HEK293 (cell line): ENCODE measurements at regions not wholly inside any gene's neighbourhood (a gene's known extent, or its start where the extent isn't known, plus 50 kb on each side); places are given as distances from the start of the nearest gene placed in this dataset.

Source experiments
- CTCF ChIA-PET: fragments of 350-600 bp; formaldehyde crosslinking; extraction: SDS; loops from one replicate; lab custom pipeline; 2021; ENCODE audit warnings: antibody characterized with exemption; lab: Yijun Ruan, JAX
- POLR2A ChIA-PET: fragments of 300-600 bp; formaldehyde crosslinking; extraction: SDS; loops from one replicate; lab custom pipeline; 2020; ENCODE audit warnings: antibody characterized with exemption, inconsistent platforms; lab: Yijun Ruan, JAX
- H3K27ac ChIP-seq: fragments of 200-500 bp; sonication (Bioruptor generic); 2 replicates; pipeline ENCODE4 v1.5.1; 2014; ENCODE audit warnings: low read depth, low read length, control low read depth, inconsistent platforms; ENCODE audit errors: extremely low read depth
- H3K36me3 ChIP-seq, 2 experiments: fragments of 200-500 bp in 1 of 2; sonication (Bioruptor generic) in 1 of 2; 1 replicate in 1 of 2; 2 replicates in 1 of 2; pipeline ENCODE4 v1.5.1; 2014 to 2017; ENCODE audit warnings: inconsistent platforms in 2 of 2, low read length in 2 of 2; ENCODE audit not compliant: control insufficient read depth in 2 of 2, insufficient read depth in 1 of 2
- H3K4me1 ChIP-seq: fragments of 200-500 bp; sonication (Bioruptor generic); 2 replicates; pipeline ENCODE4 v1.5.1; 2014; ENCODE audit warnings: mild to moderate bottlenecking, low read length, inconsistent platforms; ENCODE audit not compliant: control insufficient read depth, insufficient read depth
- H3K4me3 ChIP-seq: 2 replicates; pipeline ENCODE4 v1.5.1; 2011; ENCODE audit warnings: low read depth, mild to moderate bottlenecking, control low read depth, low read length, moderate library complexity
- H3K9me3 ChIP-seq: fragments of 200-500 bp; sonication (Bioruptor generic); 2 replicates; pipeline ENCODE4 v1.5.1; 2014; ENCODE audit warnings: low read depth, low read length, inconsistent platforms; ENCODE audit not compliant: control insufficient read depth, insufficient read depth
- PRDM4 ChIP-seq: fragments of 450-650 bp; formaldehyde crosslinking; IDR thresholded peaks from 2 replicates; pipeline ENCODE4 v1.5.1; 2017; ENCODE audit warnings: missing biosample characterization, missing genetic modification characterization
- TRIM28 ChIP-seq: IDR thresholded peaks from 2 replicates; pipeline ENCODE4 v1.6.1; 2011; ENCODE audit warnings: low read length, control low read depth, borderline replicate concordance
- ZBTB1 ChIP-seq: fragments of 450-650 bp; formaldehyde crosslinking; IDR thresholded peaks from 2 replicates; pipeline ENCODE4 v1.5.1; 2016; ENCODE audit warnings: missing biosample characterization, missing genetic modification characterization
- ZBTB17 ChIP-seq: fragments of 450-650 bp; formaldehyde crosslinking; IDR thresholded peaks from 2 replicates; pipeline ENCODE4 v1.5.1; 2016; ENCODE audit warnings: missing biosample characterization, missing genetic modification characterization
- ZBTB44 ChIP-seq: fragments of 450-650 bp; IDR thresholded peaks from 2 replicates; pipeline ENCODE4 v1.5.1; 2018; ENCODE audit warnings: missing biosample characterization, mild to moderate bottlenecking, missing genetic modification characterization
- ZNF121 ChIP-seq: fragments of 450-650 bp; formaldehyde crosslinking; IDR thresholded peaks from 2 replicates; pipeline ENCODE4 v1.5.1; 2016; ENCODE audit warnings: missing biosample characterization, missing genetic modification characterization
- ZNF23 ChIP-seq: fragments of 450-650 bp; formaldehyde crosslinking; IDR thresholded peaks from 2 replicates; pipeline ENCODE4 v1.5.1; 2016; ENCODE audit warnings: missing biosample characterization, missing genetic modification characterization, borderline replicate concordance
- ZNF239 ChIP-seq: fragments of 450-650 bp; formaldehyde crosslinking; IDR thresholded peaks from 2 replicates; pipeline ENCODE4 v1.5.1; 2016; ENCODE audit warnings: missing biosample characterization, missing genetic modification characterization
- ZNF248 ChIP-seq: fragments of 450-650 bp; formaldehyde crosslinking; IDR thresholded peaks from 2 replicates; pipeline ENCODE4 v1.5.1; 2017; ENCODE audit warnings: missing biosample characterization, missing genetic modification characterization
- ZNF292 ChIP-seq: fragments of 450-650 bp; formaldehyde crosslinking; IDR thresholded peaks from 2 replicates; pipeline ENCODE4 v1.5.1; 2016; ENCODE audit warnings: low read depth, missing biosample characterization, missing genetic modification characterization, borderline replicate concordance
- ZNF366 ChIP-seq: fragments of 450-650 bp; formaldehyde crosslinking; conservative IDR thresholded peaks from 2 replicates; pipeline ENCODE4 v1.5.1; 2016; ENCODE audit warnings: missing biosample characterization, missing genetic modification characterization
- ZNF433 ChIP-seq: fragments of 450-650 bp; formaldehyde crosslinking; IDR thresholded peaks from 2 replicates; pipeline ENCODE4 v1.5.1; 2016; ENCODE audit warnings: missing biosample characterization, missing genetic modification characterization, low read depth
- ZNF449 ChIP-seq: fragments of 450-650 bp; formaldehyde crosslinking; IDR thresholded peaks from 2 replicates; pipeline ENCODE4 v1.5.1; 2017; ENCODE audit warnings: missing biosample characterization, mild to moderate bottlenecking, missing genetic modification characterization, moderate library complexity
- ZNF580 ChIP-seq: fragments of 450-650 bp; formaldehyde crosslinking; IDR thresholded peaks from 2 replicates; pipeline ENCODE4 v1.5.1; 2016; ENCODE audit warnings: missing biosample characterization, missing genetic modification characterization
- ZNF600 ChIP-seq: fragments of 450-650 bp; formaldehyde crosslinking; IDR thresholded peaks from 2 replicates; pipeline ENCODE4 v1.5.1; 2016; ENCODE audit warnings: missing biosample characterization, missing genetic modification characterization
- ZNF610 ChIP-seq: fragments of 450-650 bp; formaldehyde crosslinking; IDR thresholded peaks from 2 replicates; pipeline ENCODE4 v1.5.1; 2016; ENCODE audit warnings: missing biosample characterization, missing genetic modification characterization, borderline replicate concordance
- ZNF677 ChIP-seq: fragments of 450-650 bp; IDR thresholded peaks from 2 replicates; pipeline ENCODE4 v1.5.0; 2018; ENCODE audit warnings: missing biosample characterization, mild to moderate bottlenecking, missing genetic modification characterization, moderate library complexity
- ZNF768 ChIP-seq: fragments of 450-650 bp; formaldehyde crosslinking; IDR thresholded peaks from 2 replicates; pipeline ENCODE4 v1.5.1; 2018; ENCODE audit warnings: missing biosample characterization, mild to moderate bottlenecking, missing genetic modification characterization
- ZNF830 ChIP-seq: fragments of 450-650 bp; IDR thresholded peaks from 2 replicates; pipeline ENCODE4 v1.5.0; 2018; ENCODE audit warnings: missing biosample characterization, missing genetic modification characterization, low read depth, mild to moderate bottlenecking, moderate library complexity
- ZNF843 ChIP-seq: fragments of 450-650 bp; formaldehyde crosslinking; IDR thresholded peaks from 2 replicates; pipeline ENCODE4 v1.5.1; 2016; ENCODE audit warnings: missing biosample characterization, missing genetic modification characterization
- ZXDB ChIP-seq: fragments of 450-650 bp; formaldehyde crosslinking; IDR thresholded peaks from 2 replicates; pipeline ENCODE4 v1.5.1; 2016; ENCODE audit warnings: missing biosample characterization, missing genetic modification characterization

GRCh38 chr16:80377096-80377956, 163.5 kb upstream of the DYNLRB2 start:
- H3K36me3 ChIP-seq: no peaks in the 10 kb centered on the region
- H3K4me3 ChIP-seq: no peak overlapping the region
- TF ChIP-seq ZNF677 (no peak), ZNF449 (tag by site-specific recombination) (no peak), ZNF23 (no peak), ZBTB17 (tag by site-specific recombination) (no peak), ZNF366 (tag by site-specific recombination) (no peak), TRIM28 (no peak), ZNF248 (tag by site-specific recombination) (no peak), ZNF843 (tag by site-specific recombination) (no peak), ZNF239 (no peak), ZBTB1 (tag by site-specific recombination) (no peak), ZXDB (no peak), ZNF580 (tag by site-specific recombination) (no peak), ZNF121 (no peak), ZNF433 (tag by site-specific recombination) (no peak), ZNF610 (no peak), ZBTB44 (tag by site-specific recombination) (no peak), ZNF830 (tag by site-specific recombination) (no peak), ZNF600 (tag by site-specific recombination) (no peak), PRDM4 (tag by site-specific recombination) (no peak), ZNF292 (tag by site-specific recombination) (no peak)
- no peaks in the 10 kb centered on the region for H3K9me3 ChIP-seq
- ChIA-PET POLR2A (no interaction called here), CTCF (interaction anchor here (0.5 to 0.6 kb wide), 2 partner anchors 150 to 651 kb away, joined by 3 read pairs; no protein-coding TSS in a partner anchor)
- no peaks in the 10 kb centered on the region for H3K4me1 ChIP-seq
- H3K27ac ChIP-seq: no peak overlapping the region

GRCh38 chr16:80375973-80376372, 164.8 kb upstream of the DYNLRB2 start:
- Histone ChIP-seq H3K27ac (no peak overlapping the region), H3K9me3 (no peaks in the 10 kb centered on the region), H3K36me3 (no peaks in the 10 kb centered on the region), H3K4me1 (no peaks in the 10 kb centered on the region), H3K4me3 (no peak overlapping the region)
- POLR2A ChIA-PET: no interaction called here
- no peak for TF ChIP-seq ZNF768 (tag by site-specific recombination)
- CTCF ChIA-PET: interaction anchor here (1.0 kb wide), 1 partner anchor 90 kb away, joined by 3 read pairs; no protein-coding TSS in a partner anchor
